GM12878 (cell line): ENCODE measurements at regions not wholly inside any gene's neighbourhood (a gene's known extent, or its start where the extent isn't known, plus 50 kb on each side); places are given as distances from the start of the nearest gene placed in this dataset.

Experiments
- ATAC-seq: fragments of 200-7000 bp; cut with Tn5 transposase; 3 replicates; pipeline ENCODE4 v1.9.1; 2020; ENCODE audit warnings: mild to moderate bottlenecking, moderate library complexity
- BruUV-seq: library from RNA; stranded (reverse); fragments of 400-500 nt; replicated peaks from 2 replicates; lab custom pipeline; 2021; lab: Mats Ljungman, UMichigan
- CTCF ChIA-PET: fragments of 300-600 bp; sonication (Branson Sonifier 250); formaldehyde crosslinking; extraction: SDS; loops from one replicate; lab custom pipeline; 2021; ENCODE audit warnings: inconsistent platforms; lab: Yijun Ruan, JAX
- POLR2A ChIA-PET: fragments of 350-600 bp; formaldehyde crosslinking; extraction: SDS; loops from one replicate; lab custom pipeline; 2021; ENCODE audit warnings: inconsistent platforms; lab: Charles Lee
- RAD21 ChIA-PET: fragments of 300-600 bp; sonication (Branson Sonifier 250); formaldehyde crosslinking; loops from one replicate; lab custom pipeline; 2023; ENCODE audit warnings: antibody characterized with exemption; ENCODE audit not compliant: unreplicated experiment; lab: Charles Lee
- SMC1A ChIA-PET: fragments of 300-600 bp; sonication (Branson Sonifier 250); formaldehyde crosslinking; loops from one replicate; lab custom pipeline; 2023; ENCODE audit not compliant: unreplicated experiment, uncharacterized antibody; lab: Charles Lee
- DNase-seq: peaks from one replicate; pipeline ENCODE4 v3.0.0-alpha.2; 2011; ENCODE audit warnings: low read depth, low spot score
- FAIRE-seq: peaks from 3 replicates; lab custom pipeline; 2011; peaks lifted over from hg19 to GRCh38; lab: Jason Lieb, UNC
- H2AFZ ChIP-seq: 2 replicates; pipeline ENCODE4 v1.6.0; 2011; ENCODE audit warnings: low read depth, low read length, control low read depth; ENCODE audit not compliant: control insufficient read depth
- H3K27ac ChIP-seq: 2 replicates; pipeline ENCODE4 v1.5.1; 2011; ENCODE audit warnings: control low read depth; ENCODE audit not compliant: control insufficient read depth, insufficient read depth
- H3K27me3 ChIP-seq, 2 experiments: replicated peaks in 1 of 2; 2 replicates each; pipeline versions ENCODE4 v1.6.0 to v1.6.1; 2011; ENCODE audit warnings: low read length in 1 of 2; ENCODE audit not compliant: control insufficient read depth in 2 of 2, insufficient read depth in 2 of 2
- H3K36me3 ChIP-seq, 2 experiments: 2 replicates each; pipeline ENCODE4 v1.5.1; 2011; ENCODE audit warnings: low read length in 1 of 2; ENCODE audit not compliant: control insufficient read depth in 2 of 2, insufficient read depth in 2 of 2
- H3K4me1 ChIP-seq: 2 replicates; pipeline ENCODE4 v1.6.1; 2011; ENCODE audit warnings: mild to moderate bottlenecking, low read length, moderate library complexity, mixed read lengths; ENCODE audit not compliant: control insufficient read depth, insufficient read depth
- H3K4me2 ChIP-seq: 2 replicates; pipeline ENCODE4 v1.6.0; 2011; ENCODE audit warnings: control low read depth; ENCODE audit not compliant: control insufficient read depth, insufficient read depth
- H3K4me3 ChIP-seq: fragments of 200-600 bp; sonication (generic); 2 replicates; pipeline ENCODE4 v1.5.1; 2016
- H3K79me2 ChIP-seq: 2 replicates; pipeline ENCODE4 v1.6.0; 2011; ENCODE audit warnings: low read length; ENCODE audit not compliant: control insufficient read depth, insufficient read depth
- H3K9ac ChIP-seq: 2 replicates; pipeline ENCODE4 v1.8.0; 2011; ENCODE audit warnings: low read length, control low read depth, mixed read lengths; ENCODE audit not compliant: control insufficient read depth, insufficient read depth
- H3K9me3 ChIP-seq: replicated peaks from 3 replicates; pipeline ENCODE4 v1.5.1; 2011; ENCODE audit warnings: mild to moderate bottlenecking, low read length; ENCODE audit not compliant: control insufficient read depth, insufficient read depth
- H4K20me1 ChIP-seq: 2 replicates; pipeline ENCODE4 v1.6.0; 2011; ENCODE audit not compliant: control insufficient read depth, insufficient read depth
- BACH1 ChIP-seq: fragments of 450-650 bp; IDR thresholded peaks from 2 replicates; pipeline ENCODE4 v1.6.1; 2017; ENCODE audit warnings: mild to moderate bottlenecking, borderline replicate concordance
- ETV6 ChIP-seq, 2 experiments: fragments of 450-650 bp in 1 of 2; IDR thresholded peaks in 1 of 2; conservative IDR thresholded peaks in 1 of 2; 2 replicates each; pipeline ENCODE4 v1.6.1; 2014; ENCODE audit warnings: antibody characterized with exemption in 1 of 2, borderline replicate concordance in 1 of 2, low read depth in 1 of 2, mild to moderate bottlenecking in 1 of 2, moderate library complexity in 1 of 2
- NR2F1 ChIP-seq: fragments of 450-650 bp; conservative IDR thresholded peaks from 2 replicates; pipeline ENCODE4 v1.6.1; 2017; ENCODE audit warnings: mild to moderate bottlenecking
- RAD21 ChIP-seq: IDR thresholded peaks from 2 replicates; pipeline ENCODE4 v1.6.1; 2011; ENCODE audit warnings: mild to moderate bottlenecking, low read depth, low read length, moderate library complexity; ENCODE audit not compliant: insufficient read depth
- ZNF217 ChIP-seq: fragments of 450-650 bp; IDR thresholded peaks from 2 replicates; pipeline ENCODE4 v1.6.1; 2017; ENCODE audit warnings: antibody characterized with exemption, mild to moderate bottlenecking
- WGBS: methylation state at CpG from one replicate; pipeline ENCODE4 v1.1.6; 2016; ENCODE audit warnings: low lambda C conversion rate; ENCODE audit not compliant: insufficient replicate concordance, insufficient coverage; ENCODE audit errors: missing lambda C conversion rate; 5-methylcytosine and 5-hydroxymethylcytosine counted together
- in situ Hi-C: fragments of 300-500 bp; cut with MboI; formaldehyde crosslinking; loops from 9 replicates; pipeline ENCODE4 v1.14.3; 2018; ENCODE audit warnings: mixed read lengths
- intact Hi-C: fragments of 100-400 bp; cut with micrococcal nuclease; formaldehyde crosslinking; loops from one replicate; pipeline ENCODE4 v1.14.2; 2022; ENCODE audit not compliant: unreplicated experiment
- TF ChIP-seq, protein P1 (sequence below): IDR thresholded peaks from 2 replicates; pipeline ENCODE4 v1.6.1; 2012; ENCODE audit warnings: improper control_type of control experiment, low read depth, low read length; ENCODE audit not compliant: insufficient replicate concordance

DNA sequence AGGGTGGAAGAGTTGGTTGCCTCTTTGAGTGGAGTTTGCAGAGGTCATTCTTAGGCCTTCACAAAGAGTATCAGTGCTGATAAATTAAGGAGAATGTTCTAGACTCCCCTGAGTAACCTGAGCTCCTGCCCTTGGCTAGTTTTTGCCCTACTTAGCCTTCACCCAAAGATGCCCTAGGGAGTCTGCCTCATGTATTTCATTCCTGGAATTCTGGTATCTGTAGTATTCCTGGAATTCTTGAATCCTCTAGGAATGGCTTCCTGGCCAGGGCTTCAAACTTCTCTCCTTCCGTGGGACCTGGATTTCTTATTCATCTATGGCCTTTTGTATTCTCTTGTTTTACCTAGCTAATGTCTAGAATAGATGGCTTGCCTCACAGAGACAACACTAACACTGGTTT, 701.1 kb downstream of the NOVA1 start (continued):
- TF ChIP-seq, protein P1, sequence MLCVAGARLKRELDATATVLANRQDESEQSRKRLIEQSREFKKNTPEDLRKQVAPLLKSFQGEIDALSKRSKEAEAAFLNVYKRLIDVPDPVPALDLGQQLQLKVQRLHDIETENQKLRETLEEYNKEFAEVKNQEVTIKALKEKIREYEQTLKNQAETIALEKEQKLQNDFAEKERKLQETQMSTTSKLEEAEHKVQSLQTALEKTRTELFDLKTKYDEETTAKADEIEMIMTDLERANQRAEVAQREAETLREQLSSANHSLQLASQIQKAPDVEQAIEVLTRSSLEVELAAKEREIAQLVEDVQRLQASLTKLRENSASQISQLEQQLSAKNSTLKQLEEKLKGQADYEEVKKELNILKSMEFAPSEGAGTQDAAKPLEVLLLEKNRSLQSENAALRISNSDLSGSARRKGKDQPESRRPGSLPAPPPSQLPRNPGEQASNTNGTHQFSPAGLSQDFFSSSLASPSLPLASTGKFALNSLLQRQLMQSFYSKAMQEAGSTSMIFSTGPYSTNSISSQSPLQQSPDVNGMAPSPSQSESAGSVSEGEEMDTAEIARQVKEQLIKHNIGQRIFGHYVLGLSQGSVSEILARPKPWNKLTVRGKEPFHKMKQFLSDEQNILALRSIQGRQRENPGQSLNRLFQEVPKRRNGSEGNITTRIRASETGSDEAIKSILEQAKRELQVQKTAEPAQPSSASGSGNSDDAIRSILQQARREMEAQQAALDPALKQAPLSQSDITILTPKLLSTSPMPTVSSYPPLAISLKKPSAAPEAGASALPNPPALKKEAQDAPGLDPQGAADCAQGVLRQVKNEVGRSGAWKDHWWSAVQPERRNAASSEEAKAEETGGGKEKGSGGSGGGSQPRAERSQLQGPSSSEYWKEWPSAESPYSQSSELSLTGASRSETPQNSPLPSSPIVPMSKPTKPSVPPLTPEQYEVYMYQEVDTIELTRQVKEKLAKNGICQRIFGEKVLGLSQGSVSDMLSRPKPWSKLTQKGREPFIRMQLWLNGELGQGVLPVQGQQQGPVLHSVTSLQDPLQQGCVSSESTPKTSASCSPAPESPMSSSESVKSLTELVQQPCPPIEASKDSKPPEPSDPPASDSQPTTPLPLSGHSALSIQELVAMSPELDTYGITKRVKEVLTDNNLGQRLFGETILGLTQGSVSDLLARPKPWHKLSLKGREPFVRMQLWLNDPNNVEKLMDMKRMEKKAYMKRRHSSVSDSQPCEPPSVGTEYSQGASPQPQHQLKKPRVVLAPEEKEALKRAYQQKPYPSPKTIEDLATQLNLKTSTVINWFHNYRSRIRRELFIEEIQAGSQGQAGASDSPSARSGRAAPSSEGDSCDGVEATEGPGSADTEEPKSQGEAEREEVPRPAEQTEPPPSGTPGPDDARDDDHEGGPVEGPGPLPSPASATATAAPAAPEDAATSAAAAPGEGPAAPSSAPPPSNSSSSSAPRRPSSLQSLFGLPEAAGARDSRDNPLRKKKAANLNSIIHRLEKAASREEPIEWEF, result no peak
- TF ChIP-seq ETV6 (conservative IDR thresholded peaks at IDR 0.05 in 1 of 2, IDR thresholded peaks at IDR 0.05 in 1 of 2; ENCODE audit: borderline replicate concordance in 1 of 2, low read depth in 1 of 2) (no peak), RAD21 (no peak)

DNA sequence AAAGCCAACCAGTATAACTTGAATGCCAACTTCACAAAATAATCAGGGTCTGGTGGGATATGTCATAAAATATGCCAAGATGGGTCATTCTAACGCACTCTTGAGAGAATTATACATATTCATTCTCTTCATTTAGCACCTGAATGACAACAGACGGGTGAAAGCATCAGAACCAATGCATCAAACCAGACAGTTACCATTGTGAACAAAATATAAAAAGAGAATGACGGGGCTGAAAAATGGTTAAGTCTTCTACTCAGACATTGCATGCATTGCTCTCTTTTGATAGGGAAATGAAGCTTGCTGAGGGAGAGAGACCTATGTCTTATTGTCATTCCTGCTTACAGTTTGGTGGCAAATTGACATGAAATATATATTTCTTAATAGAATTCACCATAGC, 702.1 kb downstream of the NOVA1 start:
- no peaks in the 10 kb centered on the region for H3K9me3 ChIP-seq

More for the DNA sequence above, 702.1 kb downstream of the NOVA1 start:
- ATAC-seq (no peak), FAIRE-seq (no peak), DNase-seq (no peak)
- TF ChIP-seq NR2F1, result no peak
- TF ChIP-seq ZNF217, result no peak
- no peak for TF ChIP-seq BACH1
- H3K79me2 ChIP-seq, result no peaks in the 10 kb centered on the region
- H3K27me3 ChIP-seq, result no peaks in the 10 kb centered on the region
- 18% methylated on average over 3 of the region's 3 CpGs for WGBS
- SMC1A ChIA-PET, result no interaction called here
- H3K4me3 ChIP-seq, result no peak overlapping the region
- no peaks in the 10 kb centered on the region for H4K20me1 ChIP-seq
- H3K4me2 ChIP-seq, result no peak overlapping the region
- no peaks in the 10 kb centered on the region for H3K4me1 ChIP-seq
- intact Hi-C loops (no loop called here), in situ Hi-C loops (no loop called here)
- CTCF ChIA-PET, result no interaction called here
- BruUV-seq, result no TSS peak
- no peaks in the 10 kb centered on the region for H3K36me3 ChIP-seq
- no peak overlapping the region for H2AFZ ChIP-seq
- POLR2A ChIA-PET, result no interaction called here
- H3K27ac ChIP-seq, result no peak overlapping the region
- H3K9ac ChIP-seq, result no peak overlapping the region
- RAD21 ChIA-PET, result no interaction called here
